ENCODE measurements at regions not wholly inside any gene's neighbourhood (a gene's known extent, or its start where the extent isn't known, plus 50 kb on each side); places are given as distances from the start of the nearest gene placed in this dataset.

- ATAC-seq: no peak
- Mint-ChIP-seq H3K9me3 (no peaks in the 10 kb centered on the region), H3K4me1 (no peaks in the 10 kb centered on the region), H3K27me3 (ENCODE audit: low read depth in 2 of 2) (peaks cover 3 to 5% of the 10 kb centered on the region in 2 donors), H3K27ac (no peak overlapping the region), H3K4me3 (no peak overlapping the region), H3K36me3 (no peaks in the 10 kb centered on the region)
- no peak for DNase-seq
- no peaks in the 10 kb centered on the region for H3K4me1 ChIP-seq (ENCODE audit: control insufficient read depth, insufficient read depth, low read length)
- H3K4me3 ChIP-seq (ENCODE audit: low read length): no peak overlapping the region
- 95% methylated on average over 10 of the region's 11 CpGs for WGBS (ENCODE audit: insufficient coverage)
- no peaks in the 10 kb centered on the region for H3K27me3 ChIP-seq (ENCODE audit: control insufficient read depth, insufficient read depth, low read length)
- intact Hi-C loops (cut with micrococcal nuclease): no loop called here
- no peak overlapping the region for H3K27ac ChIP-seq (ENCODE audit: low read length)
- H3K36me3 ChIP-seq (ENCODE audit: control insufficient read depth, insufficient read depth, low read length): no peaks in the 10 kb centered on the region
- TF ChIP-seq CTCF (IDR thresholded peaks at IDR 0.05): no peak
- H3K9me3 ChIP-seq (ENCODE audit: control insufficient read depth, insufficient read depth, low read length): no peaks in the 10 kb centered on the region
Observed at GRCh38 chr9:91063471-91063870, 261.9 kb downstream of the SYK start.

DNA sequence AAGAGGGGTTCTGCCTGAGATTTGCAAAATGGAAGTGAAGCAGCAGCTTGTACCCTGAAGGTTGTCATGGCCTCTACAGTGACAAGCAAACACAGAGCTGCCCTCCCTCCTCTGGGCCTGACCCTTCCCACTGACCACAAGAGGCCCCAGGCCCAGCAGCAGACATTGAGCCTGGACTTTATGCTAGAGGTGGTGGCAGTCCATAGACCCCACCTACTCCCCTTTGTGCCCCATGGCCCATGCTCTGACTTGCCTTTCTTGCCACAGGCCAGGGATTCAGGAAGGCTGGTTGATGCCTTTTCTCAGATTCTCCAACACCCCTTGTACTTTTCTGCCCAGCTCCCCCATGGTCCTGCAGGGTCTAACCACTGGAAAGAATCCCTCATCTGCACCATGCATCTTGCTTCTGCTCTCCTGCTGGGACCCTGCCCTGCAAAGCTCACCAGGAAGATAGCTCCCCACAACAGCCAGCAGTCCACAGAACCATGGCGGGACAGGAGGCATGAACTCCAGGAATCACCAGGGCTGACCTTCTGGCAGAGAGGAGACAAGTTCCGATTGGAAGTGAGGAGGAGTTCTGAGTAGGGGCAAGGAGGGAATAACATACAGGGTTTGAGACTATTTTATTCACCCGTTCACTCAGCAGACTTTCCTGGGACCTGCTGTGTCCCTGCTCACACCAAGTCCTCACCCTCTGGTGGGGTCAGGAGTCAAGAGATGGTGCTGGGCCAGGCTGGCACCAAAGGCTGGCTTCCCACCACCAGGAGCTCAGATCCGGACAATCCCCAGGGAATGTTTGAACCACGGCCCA lies 263.8 kb downstream of the SYK start:
- H3K4me1 ChIP-seq (ENCODE audit: control insufficient read depth, insufficient read depth, low read length): no peaks in the 10 kb centered on the region
- intact Hi-C loops (cut with micrococcal nuclease): no loop called here
- WGBS (ENCODE audit: insufficient coverage): over 99% methylated on average over 5 of the region's 5 CpGs
- H3K4me3 ChIP-seq (ENCODE audit: low read length): no peak overlapping the region
- ATAC-seq (no peak), DNase-seq (no peak)
- no peak for TF ChIP-seq CTCF (IDR thresholded peaks at IDR 0.05)
- Mint-ChIP-seq H3K27ac (no peak overlapping the region), H3K4me3 (no peak overlapping the region), H3K36me3 (no peaks in the 10 kb centered on the region), H3K4me1 (no peaks in the 10 kb centered on the region), H3K9me3 (no peaks in the 10 kb centered on the region), H3K27me3 (ENCODE audit: low read depth in 2 of 2) (peaks cover 3 to 5% of the 10 kb centered on the region in 2 donors)
- H3K27ac ChIP-seq (ENCODE audit: low read length): no peak overlapping the region
- no peaks in the 10 kb centered on the region for H3K9me3 ChIP-seq (ENCODE audit: control insufficient read depth, insufficient read depth, low read length)
- H3K27me3 ChIP-seq (ENCODE audit: control insufficient read depth, insufficient read depth, low read length): no peaks in the 10 kb centered on the region
- no peaks in the 10 kb centered on the region for H3K36me3 ChIP-seq (ENCODE audit: control insufficient read depth, insufficient read depth, low read length)

- Mint-ChIP-seq H3K4me1 (no peaks in the 10 kb centered on the region), H3K27me3 (ENCODE audit: low read depth in 2 of 2) (peaks cover 3 to 5% of the 10 kb centered on the region in 2 donors), H3K27ac (no peak overlapping the region), H3K9me3 (no peaks in the 10 kb centered on the region), H3K36me3 (no peaks in the 10 kb centered on the region), H3K4me3 (no peak overlapping the region)
- DNase-seq (no peak), ATAC-seq (no peak)
- Histone ChIP-seq H3K4me3 (ENCODE audit: low read length) (no peak overlapping the region), H3K36me3 (ENCODE audit: control insufficient read depth, insufficient read depth, low read length) (no peaks in the 10 kb centered on the region), H3K9me3 (ENCODE audit: control insufficient read depth, insufficient read depth, low read length) (no peaks in the 10 kb centered on the region), H3K27ac (ENCODE audit: low read length) (no peak overlapping the region), H3K27me3 (ENCODE audit: control insufficient read depth, insufficient read depth, low read length) (no peaks in the 10 kb centered on the region), H3K4me1 (ENCODE audit: control insufficient read depth, insufficient read depth, low read length) (peaks cover 3% of the 10 kb centered on the region)
- WGBS (ENCODE audit: insufficient coverage): 96% methylated on average over 7 of the region's 7 CpGs
- TF ChIP-seq CTCF (IDR thresholded peaks at IDR 0.05): no peak
- intact Hi-C loops (cut with micrococcal nuclease): no loop called here
Observed at GRCh38 chr9:91066042-91066415, 264.4 kb downstream of the SYK start.

DNA sequence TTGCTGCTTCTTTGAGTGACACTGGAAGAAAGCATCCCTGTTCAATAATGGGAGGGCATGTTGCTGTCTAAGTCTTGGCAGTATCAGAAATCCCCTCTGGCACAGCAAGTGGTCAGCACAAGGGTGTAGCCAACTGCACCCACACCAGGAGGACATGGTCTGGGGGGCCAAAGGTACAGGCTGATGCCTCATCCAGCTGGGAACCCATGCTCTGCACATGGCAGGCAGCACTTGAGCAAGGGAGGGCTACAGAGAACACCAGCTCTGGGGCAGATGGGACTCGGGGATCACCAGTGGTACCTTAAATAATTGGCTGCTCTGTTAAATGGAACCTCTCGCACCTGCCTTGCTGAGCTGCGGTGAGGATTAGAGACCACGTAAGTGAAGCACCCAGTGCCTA lies 265.2 kb downstream of the SYK start:
- Mint-ChIP-seq H3K27me3 (ENCODE audit: low read depth in 2 of 2) (peaks cover 0 to 5% of the 10 kb centered on the region in 2 donors), H3K27ac (no peak overlapping the region), H3K9me3 (no peaks in the 10 kb centered on the region), H3K4me3 (no peak overlapping the region), H3K36me3 (no peaks in the 10 kb centered on the region), H3K4me1 (no peaks in the 10 kb centered on the region)
- WGBS (ENCODE audit: insufficient coverage): 94% methylated on average over 4 of the region's 4 CpGs
- no peak for DNase-seq
- no peak overlapping the region for H3K27ac ChIP-seq (ENCODE audit: low read length)
- intact Hi-C loops (cut with micrococcal nuclease): no loop called here
- no peaks in the 10 kb centered on the region for H3K36me3 ChIP-seq (ENCODE audit: control insufficient read depth, insufficient read depth, low read length)
- H3K4me1 ChIP-seq (ENCODE audit: control insufficient read depth, insufficient read depth, low read length): peaks cover 12% of the 10 kb centered on the region
- no peaks in the 10 kb centered on the region for H3K27me3 ChIP-seq (ENCODE audit: control insufficient read depth, insufficient read depth, low read length)
- H3K4me3 ChIP-seq (ENCODE audit: low read length): no peak overlapping the region
- H3K9me3 ChIP-seq (ENCODE audit: control insufficient read depth, insufficient read depth, low read length): no peaks in the 10 kb centered on the region
- no peak for ATAC-seq
- TF ChIP-seq CTCF (IDR thresholded peaks at IDR 0.05): no peak
